ENCODE measurements at regions not wholly inside any gene's neighbourhood (a gene's known extent, or its start where the extent isn't known, plus 50 kb on each side); places are given as distances from the start of the nearest gene placed in this dataset.

DNA sequence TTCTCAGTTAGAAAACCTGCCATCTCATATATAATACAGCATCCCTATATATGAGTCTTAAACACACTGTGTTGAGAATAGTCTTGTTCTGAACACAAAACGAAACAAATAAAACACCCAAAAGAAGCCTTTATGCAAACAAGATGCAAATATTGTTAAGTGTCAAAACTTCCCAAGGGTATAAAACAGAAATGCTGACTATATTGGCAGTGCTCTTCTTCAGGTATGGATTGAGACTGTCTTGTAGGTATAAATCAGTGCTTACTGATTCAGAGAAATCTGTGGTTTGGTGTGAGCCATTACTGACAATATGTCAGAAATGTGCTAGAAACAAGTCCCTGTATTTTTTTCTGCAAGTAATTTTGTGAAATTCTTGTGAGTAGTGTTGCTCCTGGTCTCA, 82.8 kb upstream of the CTSO start:
- Histone ChIP-seq H3K4me2 (ENCODE audit: insufficient read depth, low read length) (no peak overlapping the region), H2AFZ (ENCODE audit: low read depth, low read length) (no peak overlapping the region), H3K9me3 (replicated peaks; ENCODE audit: control insufficient read depth, insufficient read depth, low read length) (no peaks in the 10 kb centered on the region), H3K27ac (ENCODE audit: insufficient read depth, low read depth, low read length) (no peak overlapping the region), H3K27me3 (ENCODE audit: control insufficient read depth in 2 of 2, insufficient read depth in 2 of 2, low read length in 2 of 2) (no peaks in the 10 kb centered on the region), H4K20me1 (replicated peaks; ENCODE audit: control insufficient read depth, extremely low read depth, insufficient read depth, low read length) (no peaks in the 10 kb centered on the region), H3K4me3 (replicated peaks in 1 of 3; ENCODE audit: insufficient read depth in 1 of 3, low read depth in 1 of 3, low read length in 3 of 3) (no peak overlapping the region), H3K9ac (replicated peaks; ENCODE audit: extremely low read depth, insufficient read depth, low read length) (no peak overlapping the region), H3K79me2 (ENCODE audit: control insufficient read depth, insufficient read depth, low read length) (no peaks in the 10 kb centered on the region), H3K36me3 (ENCODE audit: control insufficient read depth in 2 of 2, extremely low read depth in 1 of 2, insufficient read depth in 2 of 2, low read length in 2 of 2) (no peaks in the 10 kb centered on the region), H3K9me1 (replicated peaks; ENCODE audit: control insufficient read depth, extremely low read depth, insufficient read depth, low read length) (no peaks in the 10 kb centered on the region), H3K4me1 (ENCODE audit: control insufficient read depth, extremely low read depth, insufficient read depth, low read length) (no peaks in the 10 kb centered on the region)
- POLR2A ChIA-PET: no interaction called here
- CTCF ChIA-PET: no interaction called here
- BruUV-seq (replicated peaks): no TSS peak
- FAIRE-seq (no peak), DNase-seq (ENCODE audit: low read depth, low spot score) (no peak)
- intact Hi-C loops (cut with micrococcal nuclease): no loop called here
- dilution Hi-C loops (cut with MboI; ENCODE audit: extremely low pct_ligation_motif_present, low sequenced_read_pairs): no loop called here
- no peak for TF ChIP-seq FOS (IDR thresholded peaks at IDR 0.05; ENCODE audit: borderline replicate concordance, insufficient read depth, low read length)
- TF ChIP-seq POLR2A (IDR thresholded peaks at IDR 0.05; ENCODE audit: low read depth, low read length): no peak
- TF ChIP-seq EZH2 (IDR thresholded peaks at IDR 0.05; ENCODE audit: borderline replicate concordance, low read depth, low read length, severe bottlenecking): no peak
- TF ChIP-seq JUN (IDR thresholded peaks at IDR 0.05; ENCODE audit: borderline replicate concordance, insufficient read depth, insufficient read length, low read depth): no peak
- no peak for TF ChIP-seq GATA2 (IDR thresholded peaks at IDR 0.05; ENCODE audit: insufficient read depth, insufficient read length, low read depth, low read length)
- no peak for TF ChIP-seq POLR2AphosphoS5 (IDR thresholded peaks at IDR 0.05; ENCODE audit: insufficient read depth, low read depth, low read length)

DNA sequence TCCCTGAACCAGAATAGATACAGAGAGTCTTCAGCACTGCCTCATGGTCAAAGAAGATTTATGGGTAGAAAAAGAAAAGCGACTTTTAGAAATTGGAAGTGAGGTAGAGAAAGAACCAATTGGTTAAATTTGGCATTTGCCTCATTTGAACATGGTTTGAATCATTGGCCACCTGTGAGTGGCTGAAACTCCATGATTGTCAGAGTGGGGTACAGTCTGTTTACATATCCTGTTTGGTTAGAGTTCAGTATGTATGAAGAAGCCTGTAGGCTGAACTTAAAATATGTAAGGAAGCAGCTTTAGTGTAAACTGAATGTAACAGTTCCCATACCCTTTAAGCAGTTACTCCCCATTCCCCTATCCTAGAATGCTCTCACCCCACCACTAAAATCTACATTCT, 76.0 kb upstream of the CTSO start:
- Histone ChIP-seq H3K36me3 (ENCODE audit: control insufficient read depth in 2 of 2, extremely low read depth in 1 of 2, insufficient read depth in 2 of 2, low read length in 2 of 2) (no peaks in the 10 kb centered on the region), H4K20me1 (replicated peaks; ENCODE audit: control insufficient read depth, extremely low read depth, insufficient read depth, low read length) (no peaks in the 10 kb centered on the region), H2AFZ (ENCODE audit: low read depth, low read length) (no peak overlapping the region), H3K4me2 (ENCODE audit: insufficient read depth, low read length) (no peak overlapping the region), H3K4me3 (replicated peaks in 1 of 3; ENCODE audit: insufficient read depth in 1 of 3, low read depth in 1 of 3, low read length in 3 of 3) (no peak overlapping the region), H3K27me3 (ENCODE audit: control insufficient read depth in 2 of 2, insufficient read depth in 2 of 2, low read length in 2 of 2) (no peaks in the 10 kb centered on the region), H3K27ac (ENCODE audit: insufficient read depth, low read depth, low read length) (no peak overlapping the region), H3K79me2 (ENCODE audit: control insufficient read depth, insufficient read depth, low read length) (no peaks in the 10 kb centered on the region), H3K9ac (replicated peaks; ENCODE audit: extremely low read depth, insufficient read depth, low read length) (no peak overlapping the region), H3K9me1 (replicated peaks; ENCODE audit: control insufficient read depth, extremely low read depth, insufficient read depth, low read length) (no peaks in the 10 kb centered on the region), H3K4me1 (ENCODE audit: control insufficient read depth, extremely low read depth, insufficient read depth, low read length) (no peaks in the 10 kb centered on the region), H3K9me3 (replicated peaks; ENCODE audit: control insufficient read depth, insufficient read depth, low read length) (no peaks in the 10 kb centered on the region)
- BruUV-seq (replicated peaks): no TSS peak
- intact Hi-C loops (cut with micrococcal nuclease): no loop called here
- dilution Hi-C loops (cut with MboI; ENCODE audit: extremely low pct_ligation_motif_present, low sequenced_read_pairs): no loop called here
- FAIRE-seq (no peak), DNase-seq (ENCODE audit: low read depth, low spot score) (no peak)
- ChIA-PET CTCF (interaction anchor here (0.7 kb wide), 2 partner anchors 24 to 632 kb away, joined by 4 read pairs; no protein-coding TSS in a partner anchor), POLR2A (no interaction called here)
- no peak for TF ChIP-seq FOS (IDR thresholded peaks at IDR 0.05; ENCODE audit: borderline replicate concordance, insufficient read depth, low read length)
- TF ChIP-seq EZH2 (IDR thresholded peaks at IDR 0.05; ENCODE audit: borderline replicate concordance, low read depth, low read length, severe bottlenecking): no peak
- TF ChIP-seq, protein P1, sequence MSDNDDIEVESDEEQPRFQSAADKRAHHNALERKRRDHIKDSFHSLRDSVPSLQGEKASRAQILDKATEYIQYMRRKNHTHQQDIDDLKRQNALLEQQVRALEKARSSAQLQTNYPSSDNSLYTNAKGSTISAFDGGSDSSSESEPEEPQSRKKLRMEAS (IDR thresholded peaks at IDR 0.05; ENCODE audit: insufficient read depth, insufficient read length): no peak
- TF ChIP-seq JUN (IDR thresholded peaks at IDR 0.05; ENCODE audit: borderline replicate concordance, insufficient read depth, insufficient read length, low read depth): no peak

All from endothelial cell of umbilical vein (primary cell).